ENCODE measurements at regions not wholly inside any gene's neighbourhood (a gene's known extent, or its start where the extent isn't known, plus 50 kb on each side); places are given as distances from the start of the nearest gene placed in this dataset.
A peak's percentile ranks its signal among the peaks of the same experiment; 100 is the strongest.

DNA sequence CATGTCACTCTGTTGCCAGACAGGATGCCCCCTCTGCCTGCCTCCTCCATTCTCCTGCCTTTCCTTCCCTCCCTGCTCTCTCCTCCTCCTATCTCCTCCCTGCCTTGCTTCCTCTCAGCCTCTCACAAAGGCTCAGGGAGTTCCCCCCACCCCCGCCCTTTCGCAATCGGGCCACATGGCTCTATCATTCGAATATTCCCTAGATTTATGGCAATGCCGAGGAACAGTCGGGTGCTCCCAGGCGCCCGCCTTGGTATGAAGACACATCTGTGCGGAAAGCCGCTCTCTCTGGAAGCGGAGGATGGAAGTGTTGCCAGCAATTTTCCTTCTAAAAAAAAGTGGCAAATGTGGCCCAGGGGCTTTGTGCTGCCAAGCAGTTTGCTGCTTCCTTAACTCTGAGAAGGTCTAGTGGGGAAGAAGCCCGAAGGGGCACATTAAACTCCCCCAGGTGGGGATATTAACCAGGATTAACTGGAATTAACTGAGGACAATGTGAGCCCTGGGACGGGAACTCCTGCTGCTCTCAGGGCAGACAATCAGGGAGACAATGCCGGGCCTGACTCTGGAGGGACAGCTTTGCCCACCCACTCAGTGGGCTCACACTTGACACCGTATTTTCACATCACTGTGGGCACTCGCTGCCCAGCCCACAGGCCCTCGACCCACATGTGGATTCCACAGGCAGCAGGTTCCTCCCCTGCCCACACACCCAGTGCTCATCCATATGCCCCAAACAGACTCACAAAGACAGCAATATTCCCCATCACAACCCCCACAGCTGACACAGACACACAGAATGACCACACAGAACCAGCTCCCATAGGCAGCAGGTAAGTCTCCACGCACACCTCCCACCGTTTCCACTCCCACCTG is 88.4 kb upstream of the SMNDC1 start:
- intact Hi-C loops (cut with DNase I) = no loop called here
- Histone ChIP-seq H3K4me3 (ENCODE audit: low read length in 2 of 2) (no peak overlapping the region), H3K27me3 (ENCODE audit: control insufficient read depth in 1 of 2, insufficient read depth in 2 of 2, low read length in 1 of 2) (no peaks in the 10 kb centered on the region), H3K4me1 (ENCODE audit: control insufficient read depth in 1 of 2, insufficient read depth in 2 of 2, low read length in 2 of 2) (no peaks in the 10 kb centered on the region), H3K27ac (ENCODE audit: low read depth in 1 of 2, low read length in 2 of 2) (no peak overlapping the region), H3K9me3 (ENCODE audit: control insufficient read depth, low read length) (no peaks in the 10 kb centered on the region), H3K36me3 (ENCODE audit: control insufficient read depth in 1 of 2, insufficient read depth in 2 of 2, low read length in 1 of 2) (no peaks in the 10 kb centered on the region)
- WGBS, 2 donors = 39 to 43% methylated on average over 19 of the region's 19 CpGs
- peak in 1 of 2 donors; percentile 86 for DNase-seq
- ATAC-seq (ENCODE audit: low FRiP score) = peak; percentile 52

DNA sequence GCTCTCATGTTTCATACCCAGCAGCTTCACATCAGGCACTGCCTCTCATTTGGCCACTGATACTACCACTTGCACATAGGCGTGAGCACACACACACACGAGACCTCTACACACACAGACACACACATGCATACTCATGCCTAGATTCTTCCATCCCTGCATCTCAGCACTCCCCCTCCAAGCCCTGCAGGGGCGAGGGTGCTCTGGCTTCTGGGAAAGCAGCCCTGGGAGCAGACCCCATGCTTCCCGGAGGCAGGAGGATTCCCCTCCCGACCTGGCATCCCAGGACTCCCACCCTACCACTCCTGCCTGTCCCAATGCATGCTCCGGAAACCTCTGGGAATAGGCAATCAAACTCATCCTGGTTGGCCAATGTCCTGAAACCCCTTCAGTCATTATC is 89.1 kb upstream of the SMNDC1 start:
- ATAC-seq (ENCODE audit: low FRiP score) = no peak
- WGBS, 2 donors = 94 to 99% methylated on average over 6 of the region's 6 CpGs

DNA sequence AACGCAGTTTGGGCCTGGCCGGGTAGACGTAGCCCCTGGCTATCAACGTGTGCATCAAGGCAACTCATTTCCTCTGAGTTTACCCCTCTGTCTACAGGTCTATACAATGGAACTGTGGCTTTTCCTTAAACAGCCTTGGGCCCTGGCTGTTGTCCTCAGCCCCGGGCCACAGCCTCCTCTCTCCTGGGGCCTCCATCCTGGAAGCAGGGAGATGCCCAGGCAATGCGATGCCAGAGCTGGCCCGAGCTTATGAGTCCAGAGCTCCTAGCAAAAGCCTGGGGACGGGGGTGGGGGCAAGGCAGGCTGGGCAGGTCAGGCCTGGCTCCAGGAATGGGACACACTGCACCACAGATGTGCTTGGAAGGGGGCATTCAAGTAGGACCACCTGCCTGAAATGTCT is 89.6 kb upstream of the SMNDC1 start:
- H3K36me3 ChIP-seq (ENCODE audit: control insufficient read depth in 1 of 2, insufficient read depth in 2 of 2, low read length in 1 of 2) = no peaks in the 10 kb centered on the region
- no peaks in the 10 kb centered on the region for H3K9me3 ChIP-seq (ENCODE audit: control insufficient read depth, low read length)
- no peak overlapping the region for H3K4me3 ChIP-seq (ENCODE audit: low read length in 2 of 2)
- intact Hi-C loops (cut with DNase I) = no loop called here
- DNase-seq (peak in 1 of 2 donors; percentile 72), ATAC-seq (ENCODE audit: low FRiP score) (no peak)
- H3K27ac ChIP-seq (ENCODE audit: low read depth in 1 of 2, low read length in 2 of 2) = no peak overlapping the region
- WGBS, 2 donors = 97 to 98% methylated on average over 8 of the region's 8 CpGs
- H3K27me3 ChIP-seq (ENCODE audit: control insufficient read depth in 1 of 2, insufficient read depth in 2 of 2, low read length in 1 of 2) = no peaks in the 10 kb centered on the region
- H3K4me1 ChIP-seq (ENCODE audit: control insufficient read depth in 1 of 2, insufficient read depth in 2 of 2, low read length in 2 of 2) = no peaks in the 10 kb centered on the region

More for the DNA sequence above, 89.1 kb upstream of the SMNDC1 start:
- DNase-seq = peak in 1 of 2 donors; percentile 63
- Histone ChIP-seq H3K4me1 (ENCODE audit: control insufficient read depth in 1 of 2, insufficient read depth in 2 of 2, low read length in 2 of 2) (no peaks in the 10 kb centered on the region), H3K27me3 (ENCODE audit: control insufficient read depth in 1 of 2, insufficient read depth in 2 of 2, low read length in 1 of 2) (no peaks in the 10 kb centered on the region), H3K4me3 (ENCODE audit: low read length in 2 of 2) (no peak overlapping the region), H3K9me3 (ENCODE audit: control insufficient read depth, low read length) (no peaks in the 10 kb centered on the region), H3K27ac (ENCODE audit: low read depth in 1 of 2, low read length in 2 of 2) (no peak overlapping the region), H3K36me3 (ENCODE audit: control insufficient read depth in 1 of 2, insufficient read depth in 2 of 2, low read length in 1 of 2) (no peaks in the 10 kb centered on the region)
- intact Hi-C loops (cut with DNase I) = no loop called here

DNA sequence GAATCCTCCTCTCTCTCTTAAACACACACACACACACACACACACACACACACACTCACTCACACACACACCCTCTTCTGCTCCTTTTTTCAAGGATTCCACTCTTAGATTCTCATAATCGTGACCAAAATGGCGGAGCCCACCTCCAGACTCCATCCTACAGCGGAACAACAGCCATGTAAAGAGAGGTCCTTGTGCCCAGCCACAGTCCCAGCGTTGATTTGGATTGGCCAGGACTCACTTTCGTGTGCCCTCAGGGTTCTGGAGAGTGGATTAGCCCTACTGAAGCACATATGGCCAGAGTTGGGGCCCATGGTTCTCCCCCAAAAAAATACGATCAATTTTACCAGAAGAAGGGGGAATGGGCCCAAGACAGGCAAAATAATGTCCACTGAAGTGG is 90.2 kb upstream of the SMNDC1 start:
- intact Hi-C loops (cut with DNase I) = no loop called here
- no peak for ATAC-seq (ENCODE audit: low FRiP score)
- no peak overlapping the region for H3K4me3 ChIP-seq (ENCODE audit: low read length in 2 of 2)
- no peaks in the 10 kb centered on the region for H3K27me3 ChIP-seq (ENCODE audit: control insufficient read depth in 1 of 2, insufficient read depth in 2 of 2, low read length in 1 of 2)
- 96 to 97% methylated on average over 6 of the region's 6 CpGs for WGBS, 2 donors
- H3K9me3 ChIP-seq (ENCODE audit: control insufficient read depth, low read length) = no peaks in the 10 kb centered on the region
- H3K36me3 ChIP-seq (ENCODE audit: control insufficient read depth in 1 of 2, insufficient read depth in 2 of 2, low read length in 1 of 2) = no peaks in the 10 kb centered on the region
- H3K27ac ChIP-seq (ENCODE audit: low read depth in 1 of 2, low read length in 2 of 2) = no peak overlapping the region
- H3K4me1 ChIP-seq (ENCODE audit: control insufficient read depth in 1 of 2, insufficient read depth in 2 of 2, low read length in 2 of 2) = no peaks in the 10 kb centered on the region
- DNase-seq = peak in 1 of 2 donors; percentile 15

DNA sequence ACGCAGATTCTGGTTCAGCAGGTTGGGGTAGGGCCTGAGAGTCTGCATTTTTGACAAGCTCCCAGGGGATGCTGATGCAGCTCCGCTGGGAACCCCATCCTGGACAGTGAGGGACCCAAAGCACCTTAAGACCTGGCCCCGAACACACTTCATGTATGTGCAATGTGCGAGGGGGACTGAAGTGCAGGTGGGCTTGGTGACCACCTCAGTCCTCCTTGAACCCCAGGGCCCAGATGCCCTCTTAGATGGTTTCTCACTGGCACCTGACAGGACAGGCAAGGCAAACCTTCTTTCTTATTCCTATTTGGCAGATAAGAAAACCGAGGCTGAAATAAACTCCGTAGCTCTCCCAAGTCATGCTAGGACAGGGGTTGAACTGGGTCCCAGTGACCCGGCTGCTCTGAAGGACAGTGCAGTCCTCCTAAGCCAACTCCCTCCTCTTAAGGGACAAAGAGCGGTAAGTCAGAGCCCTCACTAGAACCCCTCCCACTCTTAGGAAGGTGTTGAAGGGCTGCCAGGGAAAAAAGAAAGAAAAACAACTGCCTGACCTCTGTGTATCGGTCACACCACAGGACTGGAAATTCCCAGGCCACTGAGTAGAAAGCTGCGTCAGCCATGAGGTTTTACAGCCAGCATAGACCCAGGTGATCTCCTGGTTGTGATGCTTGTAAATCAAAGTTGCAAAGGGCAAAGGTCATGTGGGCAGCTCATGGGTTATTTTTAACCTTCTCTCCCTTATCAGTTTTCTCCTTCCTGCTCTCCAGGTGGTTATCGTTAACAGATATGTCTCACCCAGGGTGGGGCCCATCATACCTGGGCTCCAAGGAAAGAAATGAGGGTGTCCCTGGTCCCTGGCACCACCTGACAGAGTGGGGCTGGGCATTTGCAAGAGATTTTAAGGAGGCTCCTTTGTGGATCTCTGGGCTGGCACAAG is 90.9 kb upstream of the SMNDC1 start:
- WGBS, 2 donors = 57 to 63% methylated on average over 11 of the region's 11 CpGs
- intact Hi-C loops (cut with DNase I) = no loop called here
- H3K27me3 ChIP-seq (ENCODE audit: control insufficient read depth in 1 of 2, insufficient read depth in 2 of 2, low read length in 1 of 2) = no peaks in the 10 kb centered on the region

DNA sequence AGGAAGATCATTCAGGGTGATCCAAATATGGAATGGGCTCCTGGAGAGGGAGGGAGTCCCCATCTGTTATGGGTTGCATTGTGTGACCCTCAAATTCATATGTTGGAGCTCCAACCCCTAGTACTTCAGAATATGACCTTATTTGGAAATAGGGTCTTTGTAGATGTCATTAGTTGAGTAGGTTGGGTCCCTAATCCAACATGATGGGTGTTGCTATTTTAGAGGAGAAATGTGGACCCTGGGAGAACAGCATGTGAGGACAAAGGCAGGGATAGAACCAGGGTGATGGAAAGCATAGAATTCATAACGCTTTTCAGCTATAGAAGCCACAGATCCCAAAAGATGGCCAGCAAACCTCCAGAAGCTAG is 91.5 kb upstream of the SMNDC1 start:
- no peaks in the 10 kb centered on the region for H3K9me3 ChIP-seq (ENCODE audit: control insufficient read depth, low read length)
- H3K4me3 ChIP-seq (ENCODE audit: low read length in 2 of 2) = no peak overlapping the region
- ATAC-seq (ENCODE audit: low FRiP score) (no peak), DNase-seq (no peak)
- intact Hi-C loops (cut with DNase I) = no loop called here
- H3K27me3 ChIP-seq (ENCODE audit: control insufficient read depth in 1 of 2, insufficient read depth in 2 of 2, low read length in 1 of 2) = no peaks in the 10 kb centered on the region
- 96 to 100% methylated on average over 1 of the region's 1 CpG for WGBS, 2 donors
- no peak overlapping the region for H3K27ac ChIP-seq (ENCODE audit: low read depth in 1 of 2, low read length in 2 of 2)
- H3K36me3 ChIP-seq (ENCODE audit: control insufficient read depth in 1 of 2, insufficient read depth in 2 of 2, low read length in 1 of 2) = no peaks in the 10 kb centered on the region
- H3K4me1 ChIP-seq (ENCODE audit: control insufficient read depth in 1 of 2, insufficient read depth in 2 of 2, low read length in 2 of 2) = no peaks in the 10 kb centered on the region

More for the DNA sequence above, 90.9 kb upstream of the SMNDC1 start:
- Histone ChIP-seq H3K4me3 (ENCODE audit: low read length in 2 of 2) (no peak overlapping the region), H3K4me1 (ENCODE audit: control insufficient read depth in 1 of 2, insufficient read depth in 2 of 2, low read length in 2 of 2) (no peaks in the 10 kb centered on the region), H3K9me3 (ENCODE audit: control insufficient read depth, low read length) (no peaks in the 10 kb centered on the region), H3K36me3 (ENCODE audit: control insufficient read depth in 1 of 2, insufficient read depth in 2 of 2, low read length in 1 of 2) (no peaks in the 10 kb centered on the region), H3K27ac (ENCODE audit: low read depth in 1 of 2, low read length in 2 of 2) (no peak overlapping the region)
- ATAC-seq (ENCODE audit: low FRiP score) (peak; percentile 67), DNase-seq (peak in 1 of 2 donors; percentile 72)

DNA sequence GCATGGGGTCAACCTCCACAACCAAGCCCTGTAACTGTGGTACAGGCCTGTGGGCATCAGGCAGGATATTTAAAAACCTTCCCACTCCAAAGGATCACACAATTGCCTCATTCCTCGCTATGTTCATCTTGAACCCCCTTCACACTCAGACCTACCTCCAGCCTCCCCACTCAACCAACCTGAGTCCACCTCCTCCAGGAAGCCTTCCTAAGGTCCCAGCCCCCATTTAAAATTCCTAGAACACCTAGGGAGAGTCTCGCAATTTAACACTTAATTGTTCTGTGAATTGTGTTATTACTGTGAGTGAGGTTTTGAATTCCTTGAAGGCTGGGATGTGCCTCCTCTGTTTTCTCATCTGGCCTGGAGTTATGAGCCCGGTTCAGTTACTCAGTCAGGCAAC is 93.1 kb upstream of the SMNDC1 start:
- H3K27ac ChIP-seq (ENCODE audit: low read depth in 1 of 2, low read length in 2 of 2) = no peak overlapping the region
- H3K27me3 ChIP-seq (ENCODE audit: control insufficient read depth in 1 of 2, insufficient read depth in 2 of 2, low read length in 1 of 2) = no peaks in the 10 kb centered on the region
- no peaks in the 10 kb centered on the region for H3K4me1 ChIP-seq (ENCODE audit: control insufficient read depth in 1 of 2, insufficient read depth in 2 of 2, low read length in 2 of 2)
- H3K9me3 ChIP-seq (ENCODE audit: control insufficient read depth, low read length) = no peaks in the 10 kb centered on the region
- intact Hi-C loops (cut with DNase I) = no loop called here
- ATAC-seq (ENCODE audit: low FRiP score) (no peak), DNase-seq (no peak)
- WGBS, 2 donors = 91 to 93% methylated on average over 3 of the region's 3 CpGs
- no peak overlapping the region for H3K4me3 ChIP-seq (ENCODE audit: low read length in 2 of 2)
- H3K36me3 ChIP-seq (ENCODE audit: control insufficient read depth in 1 of 2, insufficient read depth in 2 of 2, low read length in 1 of 2) = no peaks in the 10 kb centered on the region

DNA sequence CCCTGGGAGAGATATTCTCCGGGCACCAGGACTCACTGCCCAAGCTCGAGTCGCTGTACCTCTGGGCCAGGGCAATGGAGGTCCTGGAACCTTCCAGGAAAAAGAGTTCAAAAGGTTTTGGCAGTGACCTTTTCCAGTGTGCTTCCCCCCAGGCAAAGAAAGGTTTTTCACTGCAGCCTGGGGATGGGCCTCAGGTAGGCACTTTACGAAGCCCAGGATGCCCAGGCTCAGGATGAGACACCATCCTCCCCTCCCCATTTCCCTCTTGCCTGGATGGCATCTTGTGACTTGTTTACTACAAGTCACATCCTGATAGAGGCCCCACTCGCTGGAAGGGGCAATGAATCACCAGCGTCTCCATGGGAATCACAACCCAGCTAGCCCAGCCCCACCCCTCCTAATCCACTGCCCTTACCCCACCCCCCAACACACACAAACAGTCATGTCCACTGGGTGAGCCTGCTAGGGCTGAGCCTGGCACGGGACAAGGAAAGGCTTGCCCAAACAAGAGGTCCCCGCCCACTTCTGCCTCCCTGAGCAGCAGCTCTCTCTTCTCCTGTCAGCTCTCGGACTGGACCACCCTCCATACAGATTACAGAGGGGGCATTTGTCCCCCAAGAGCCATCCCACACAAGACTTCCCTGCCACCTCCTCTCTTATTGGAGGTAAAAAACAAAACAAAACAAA is 93.8 kb upstream of the SMNDC1 start:
- Histone ChIP-seq H3K4me1 (ENCODE audit: control insufficient read depth in 1 of 2, insufficient read depth in 2 of 2, low read length in 2 of 2) (no peaks in the 10 kb centered on the region), H3K9me3 (ENCODE audit: control insufficient read depth, low read length) (no peaks in the 10 kb centered on the region), H3K36me3 (ENCODE audit: control insufficient read depth in 1 of 2, insufficient read depth in 2 of 2, low read length in 1 of 2) (no peaks in the 10 kb centered on the region), H3K27ac (ENCODE audit: low read depth in 1 of 2, low read length in 2 of 2) (no peak overlapping the region), H3K27me3 (ENCODE audit: control insufficient read depth in 1 of 2, insufficient read depth in 2 of 2, low read length in 1 of 2) (no peaks in the 10 kb centered on the region), H3K4me3 (ENCODE audit: low read length in 2 of 2) (no peak overlapping the region)
- peak; percentile 76 to 87 for DNase-seq
- 60% methylated on average over 9 of the region's 9 CpGs for WGBS, 2 donors
- intact Hi-C loops (cut with DNase I) = no loop called here
- peak; percentile 70 for ATAC-seq (ENCODE audit: low FRiP score)
